ENCODE measurements at regions not wholly inside any gene's neighbourhood (a gene's known extent, or its start where the extent isn't known, plus 50 kb on each side); places are given as distances from the start of the nearest gene placed in this dataset.

GRCh38 chr1:114270718-114271117 lies 117.0 kb upstream of the SYT6 start:
- intact Hi-C loops (cut with DNase I), result no loop called here

DNA sequence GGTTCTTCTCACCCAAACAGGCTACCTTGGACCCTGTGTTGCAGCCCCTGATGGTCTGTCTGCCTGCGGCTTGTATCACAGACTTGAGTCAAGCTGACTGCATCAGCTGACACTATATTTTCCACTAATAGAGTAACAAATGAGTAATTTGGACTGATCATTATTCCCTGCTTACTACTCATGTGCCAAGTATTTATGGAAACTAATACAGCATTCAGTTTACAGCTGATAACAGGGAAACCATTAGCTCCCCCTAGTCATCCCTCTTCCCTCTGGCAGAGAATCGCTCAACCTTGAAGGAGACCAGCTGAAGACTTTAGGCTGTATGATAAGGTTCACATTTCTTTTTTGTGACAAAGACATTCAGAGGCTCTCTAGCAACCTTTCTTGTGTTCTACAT lies 116.6 kb upstream of the SYT6 start:
- no peak overlapping the region for H3K27ac ChIP-seq
- intact Hi-C loops (cut with DNase I), result no loop called here
- H3K4me3 ChIP-seq, result no peak overlapping the region
- H3K4me1 ChIP-seq, result peaks cover 0 to 11% (median 3%) of the 10 kb centered on the region in 9 donors
- H3K36me3 ChIP-seq, result no peaks in the 10 kb centered on the region
- H3K9me3 ChIP-seq, result no peaks in the 10 kb centered on the region
- TF ChIP-seq, protein P1, sequence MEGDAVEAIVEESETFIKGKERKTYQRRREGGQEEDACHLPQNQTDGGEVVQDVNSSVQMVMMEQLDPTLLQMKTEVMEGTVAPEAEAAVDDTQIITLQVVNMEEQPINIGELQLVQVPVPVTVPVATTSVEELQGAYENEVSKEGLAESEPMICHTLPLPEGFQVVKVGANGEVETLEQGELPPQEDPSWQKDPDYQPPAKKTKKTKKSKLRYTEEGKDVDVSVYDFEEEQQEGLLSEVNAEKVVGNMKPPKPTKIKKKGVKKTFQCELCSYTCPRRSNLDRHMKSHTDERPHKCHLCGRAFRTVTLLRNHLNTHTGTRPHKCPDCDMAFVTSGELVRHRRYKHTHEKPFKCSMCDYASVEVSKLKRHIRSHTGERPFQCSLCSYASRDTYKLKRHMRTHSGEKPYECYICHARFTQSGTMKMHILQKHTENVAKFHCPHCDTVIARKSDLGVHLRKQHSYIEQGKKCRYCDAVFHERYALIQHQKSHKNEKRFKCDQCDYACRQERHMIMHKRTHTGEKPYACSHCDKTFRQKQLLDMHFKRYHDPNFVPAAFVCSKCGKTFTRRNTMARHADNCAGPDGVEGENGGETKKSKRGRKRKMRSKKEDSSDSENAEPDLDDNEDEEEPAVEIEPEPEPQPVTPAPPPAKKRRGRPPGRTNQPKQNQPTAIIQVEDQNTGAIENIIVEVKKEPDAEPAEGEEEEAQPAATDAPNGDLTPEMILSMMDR (IDR thresholded peaks at IDR 0.05), result no peak
- no peak for DNase-seq
- 80 to 85% methylated on average over 2 of the region's 2 CpGs for whole genome bisulfite sequencing, 2 donors
- H3K27me3 ChIP-seq, result no peaks in the 10 kb centered on the region
- no peak for ATAC-seq

More at GRCh38 chr1:114270718-114271117, 117.0 kb upstream of the SYT6 start:
- Histone ChIP-seq H3K36me3 (no peaks in the 10 kb centered on the region), H3K4me1 (peaks cover 0 to 15% (median 4%) of the 10 kb centered on the region in 9 donors), H3K4me3 (no peak overlapping the region), H3K27me3 (no peaks in the 10 kb centered on the region), H3K9me3 (no peaks in the 10 kb centered on the region), H3K27ac (no peak overlapping the region)
- WGBS, 2 donors, result 93 to 98% methylated on average over 2 of the region's 2 CpGs
- no peak for ATAC-seq
- TF ChIP-seq, protein P1 (IDR thresholded peaks at IDR 0.05), result no peak
- DNase-seq, result no peak

GRCh38 chr1:114269539-114269938 lies 115.9 kb upstream of the SYT6 start:
- no peak overlapping the region for H3K4me3 ChIP-seq
- H3K9me3 ChIP-seq, result no peaks in the 10 kb centered on the region
- H3K27ac ChIP-seq, result no peak overlapping the region
- WGBS, 2 donors, result 97 to 98% methylated on average over 2 of the region's 2 CpGs
- TF ChIP-seq, protein P1 (IDR thresholded peaks at IDR 0.05), result no peak
- ATAC-seq (no peak), DNase-seq (no peak)
- intact Hi-C loops (cut with DNase I), result no loop called here
- no peaks in the 10 kb centered on the region for H3K27me3 ChIP-seq
- peaks cover 0 to 4% (median under 1%) of the 10 kb centered on the region in 9 donors for H3K4me1 ChIP-seq
- no peaks in the 10 kb centered on the region for H3K36me3 ChIP-seq

DNA sequence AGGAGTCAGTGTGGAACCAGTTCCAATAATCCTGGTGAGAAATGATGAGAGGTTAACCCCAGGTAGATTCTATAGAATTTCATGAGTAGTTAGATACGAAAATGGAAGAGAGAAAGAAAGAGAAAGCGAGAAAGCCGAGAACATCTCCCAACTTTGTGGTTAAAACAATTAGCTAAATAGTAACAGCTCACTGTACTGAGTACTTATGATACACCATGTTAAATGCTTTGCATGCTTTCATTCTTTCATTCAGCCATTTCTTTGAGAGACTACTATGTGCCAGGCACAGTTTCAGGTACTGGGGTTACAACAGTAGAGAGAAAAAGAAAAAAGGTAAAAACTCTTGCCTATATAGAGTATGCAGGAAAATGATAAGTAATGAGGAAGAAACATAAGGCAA lies 109.7 kb upstream of the SYT6 start:
- WGBS, 2 donors, result 88 to 91% methylated on average over 3 of the region's 3 CpGs
- TF ChIP-seq, protein P1 (IDR thresholded peaks at IDR 0.05), result no peak

More for the DNA sequence above, 109.7 kb upstream of the SYT6 start:
- no peak for DNase-seq
- H3K36me3 ChIP-seq, result no peaks in the 10 kb centered on the region
- H3K27me3 ChIP-seq, result peaks cover 0 to 14% (median 0%) of the 10 kb centered on the region in 7 donors
- no peak overlapping the region for H3K4me3 ChIP-seq
- no peaks in the 10 kb centered on the region for H3K9me3 ChIP-seq
- no peak for ATAC-seq
- no peak overlapping the region for H3K27ac ChIP-seq
- peaks cover 0 to 27% (median 6%) of the 10 kb centered on the region in 9 donors for H3K4me1 ChIP-seq
- intact Hi-C loops (cut with DNase I), result no loop called here
